Lower leg skin (tissue), 3 donors: ENCODE measurements at regions not wholly inside any gene's neighbourhood (a gene's known extent, or its start where the extent isn't known, plus 50 kb on each side); places are given as distances from the start of the nearest gene placed in this dataset.

Experiments used
- POLR2A ChIP-seq, 2 donors: fragments of 450-650 bp; IDR thresholded peaks; one replicate each; pipeline ENCODE4 v1.6.1; 2016 to 2017; ENCODE audit warnings: antibody characterized with exemption in 2 of 2, mild to moderate bottlenecking in 1 of 2, moderate library complexity in 1 of 2
- TF ChIP-seq, protein P1 (sequence below), 3 donors: fragments of 450-650 bp; IDR thresholded peaks; one replicate each; pipeline ENCODE4 v1.5.1; 2016; ENCODE audit warnings: antibody characterized with exemption in 3 of 3, mild to moderate bottlenecking in 3 of 3, moderate library complexity in 2 of 3

DNA sequence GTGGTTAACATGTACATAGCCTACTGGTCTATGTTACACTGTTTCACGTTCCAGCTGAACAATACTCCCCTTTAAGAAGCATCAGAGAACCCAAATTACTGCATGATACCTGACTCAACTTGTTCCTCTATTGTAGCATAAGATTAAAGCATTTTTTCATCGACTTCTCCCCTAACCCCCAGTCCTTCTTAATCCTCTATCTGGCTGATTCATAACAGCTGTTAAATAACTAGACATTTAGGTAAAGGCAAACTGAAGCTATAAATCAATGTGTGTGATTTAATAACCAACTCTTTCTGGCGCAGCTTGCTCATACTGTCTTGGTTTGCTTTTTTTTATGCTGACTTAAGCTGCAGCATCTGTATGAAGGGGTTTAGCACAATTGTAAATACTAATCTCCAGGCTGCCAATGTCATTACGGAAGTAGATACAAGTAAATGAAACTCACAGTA, 94.2 kb upstream of the MTAP start:
- TF ChIP-seq, protein P1, sequence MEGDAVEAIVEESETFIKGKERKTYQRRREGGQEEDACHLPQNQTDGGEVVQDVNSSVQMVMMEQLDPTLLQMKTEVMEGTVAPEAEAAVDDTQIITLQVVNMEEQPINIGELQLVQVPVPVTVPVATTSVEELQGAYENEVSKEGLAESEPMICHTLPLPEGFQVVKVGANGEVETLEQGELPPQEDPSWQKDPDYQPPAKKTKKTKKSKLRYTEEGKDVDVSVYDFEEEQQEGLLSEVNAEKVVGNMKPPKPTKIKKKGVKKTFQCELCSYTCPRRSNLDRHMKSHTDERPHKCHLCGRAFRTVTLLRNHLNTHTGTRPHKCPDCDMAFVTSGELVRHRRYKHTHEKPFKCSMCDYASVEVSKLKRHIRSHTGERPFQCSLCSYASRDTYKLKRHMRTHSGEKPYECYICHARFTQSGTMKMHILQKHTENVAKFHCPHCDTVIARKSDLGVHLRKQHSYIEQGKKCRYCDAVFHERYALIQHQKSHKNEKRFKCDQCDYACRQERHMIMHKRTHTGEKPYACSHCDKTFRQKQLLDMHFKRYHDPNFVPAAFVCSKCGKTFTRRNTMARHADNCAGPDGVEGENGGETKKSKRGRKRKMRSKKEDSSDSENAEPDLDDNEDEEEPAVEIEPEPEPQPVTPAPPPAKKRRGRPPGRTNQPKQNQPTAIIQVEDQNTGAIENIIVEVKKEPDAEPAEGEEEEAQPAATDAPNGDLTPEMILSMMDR (IDR thresholded peaks at IDR 0.05), result no peak
- no peak for TF ChIP-seq POLR2A (IDR thresholded peaks at IDR 0.05)
